ENCODE measurements at regions not wholly inside any gene's neighbourhood (a gene's known extent, or its start where the extent isn't known, plus 50 kb on each side); places are given as distances from the start of the nearest gene placed in this dataset.

DNA sequence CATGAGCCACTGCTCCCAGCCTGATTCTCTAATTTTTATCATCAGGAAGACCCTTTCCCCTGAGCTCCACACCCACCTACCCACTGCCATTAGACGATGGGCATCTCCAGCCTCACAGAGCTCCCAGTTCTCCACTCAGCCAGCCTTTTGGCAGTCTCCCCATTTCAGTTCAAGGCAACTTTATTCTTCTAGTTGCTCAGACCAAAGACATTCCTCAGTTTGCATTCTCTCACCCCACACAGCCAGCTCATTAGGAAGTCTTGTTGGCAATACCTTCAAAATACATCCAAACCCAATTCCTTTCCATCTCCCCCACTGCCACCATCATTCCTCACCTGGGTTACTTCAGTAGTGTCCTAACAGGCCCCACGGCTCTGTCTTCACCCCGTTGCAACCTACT lies 53.4 kb upstream of the COX20 start:
- WGBS, 2 experiments (ENCODE audit: insufficient coverage in 1 of 2, insufficient read length in 1 of 2): 92 to 93% methylated on average over 2 to 3 of the region's 3 CpGs
- Histone ChIP-seq H3K9me3 (ENCODE audit: control insufficient read depth, low read length) (no peaks in the 10 kb centered on the region), H3K4me1 (ENCODE audit: control insufficient read depth, insufficient read depth, low read length) (no peaks in the 10 kb centered on the region), H3K36me3 (ENCODE audit: control insufficient read depth, insufficient read depth, low read length) (no peaks in the 10 kb centered on the region), H3K9ac (ENCODE audit: extremely low read depth, low read length, poor library complexity, severe bottlenecking) (no peak overlapping the region), H3K27me3 (ENCODE audit: control insufficient read depth, insufficient read depth, low read length, poor library complexity, severe bottlenecking) (no peaks in the 10 kb centered on the region), H3K27ac (ENCODE audit: low read depth, low read length) (no peak overlapping the region), H3K4me3 (ENCODE audit: low read length) (no peak overlapping the region)
- Mint-ChIP-seq H3K27me3 (ENCODE audit: insufficient read depth) (no peaks in the 10 kb centered on the region), H3K9me3 (no peaks in the 10 kb centered on the region), H3K4me3 (no peak overlapping the region), H3K27ac (no peak overlapping the region), H3K36me3 (ENCODE audit: low read depth) (no peaks in the 10 kb centered on the region), H3K4me1 (no peaks in the 10 kb centered on the region)
- TF ChIP-seq, protein P1, sequence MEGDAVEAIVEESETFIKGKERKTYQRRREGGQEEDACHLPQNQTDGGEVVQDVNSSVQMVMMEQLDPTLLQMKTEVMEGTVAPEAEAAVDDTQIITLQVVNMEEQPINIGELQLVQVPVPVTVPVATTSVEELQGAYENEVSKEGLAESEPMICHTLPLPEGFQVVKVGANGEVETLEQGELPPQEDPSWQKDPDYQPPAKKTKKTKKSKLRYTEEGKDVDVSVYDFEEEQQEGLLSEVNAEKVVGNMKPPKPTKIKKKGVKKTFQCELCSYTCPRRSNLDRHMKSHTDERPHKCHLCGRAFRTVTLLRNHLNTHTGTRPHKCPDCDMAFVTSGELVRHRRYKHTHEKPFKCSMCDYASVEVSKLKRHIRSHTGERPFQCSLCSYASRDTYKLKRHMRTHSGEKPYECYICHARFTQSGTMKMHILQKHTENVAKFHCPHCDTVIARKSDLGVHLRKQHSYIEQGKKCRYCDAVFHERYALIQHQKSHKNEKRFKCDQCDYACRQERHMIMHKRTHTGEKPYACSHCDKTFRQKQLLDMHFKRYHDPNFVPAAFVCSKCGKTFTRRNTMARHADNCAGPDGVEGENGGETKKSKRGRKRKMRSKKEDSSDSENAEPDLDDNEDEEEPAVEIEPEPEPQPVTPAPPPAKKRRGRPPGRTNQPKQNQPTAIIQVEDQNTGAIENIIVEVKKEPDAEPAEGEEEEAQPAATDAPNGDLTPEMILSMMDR (conservative IDR thresholded peaks at IDR 0.05): no peak
- DNase-seq: no peak

- Mint-ChIP-seq H3K36me3 (ENCODE audit: low read depth) (no peaks in the 10 kb centered on the region), H3K27ac (no peak overlapping the region), H3K4me3 (no peak overlapping the region), H3K27me3 (ENCODE audit: insufficient read depth) (no peaks in the 10 kb centered on the region), H3K4me1 (no peaks in the 10 kb centered on the region), H3K9me3 (no peaks in the 10 kb centered on the region)
- Histone ChIP-seq H3K27ac (ENCODE audit: low read depth, low read length) (no peak overlapping the region), H3K36me3 (ENCODE audit: control insufficient read depth, insufficient read depth, low read length) (no peaks in the 10 kb centered on the region), H3K4me3 (ENCODE audit: low read length) (no peak overlapping the region), H3K4me1 (ENCODE audit: control insufficient read depth, insufficient read depth, low read length) (no peaks in the 10 kb centered on the region), H3K27me3 (ENCODE audit: control insufficient read depth, insufficient read depth, low read length, poor library complexity, severe bottlenecking) (no peaks in the 10 kb centered on the region), H3K9me3 (ENCODE audit: control insufficient read depth, low read length) (no peaks in the 10 kb centered on the region), H3K9ac (ENCODE audit: extremely low read depth, low read length, poor library complexity, severe bottlenecking) (no peak overlapping the region)
- no peak for DNase-seq
- WGBS, 2 experiments (ENCODE audit: insufficient coverage in 1 of 2, insufficient read length in 1 of 2): 92 to 94% methylated on average over 14 to 15 of the region's 15 CpGs
- TF ChIP-seq, protein P1 (conservative IDR thresholded peaks at IDR 0.05): no peak
Measured at GRCh38 chr1:244783138-244783537, 52.3 kb upstream of the COX20 start.

Data from endodermal cell (in vitro differentiated cells).